ENCODE measurements at regions not wholly inside any gene's neighbourhood (a gene's known extent, or its start where the extent isn't known, plus 50 kb on each side); places are given as distances from the start of the nearest gene placed in this dataset.

- TF ChIP-seq CTCF (IDR thresholded peaks at IDR 0.05; ENCODE audit: insufficient read depth, low read length, missing control alignments) = no peak
- H3K4me3 ChIP-seq (ENCODE audit: low read depth, low read length) = no peak overlapping the region
- DNase-seq (ENCODE audit: low read depth, low spot score) = no peak
- POLR2A ChIA-PET = no interaction called here
- CTCF ChIA-PET = no interaction called here
Observed at GRCh38 chr3:76871655-76872054, 168.2 kb upstream of the ROBO2 start.

- POLR2A ChIA-PET = no interaction called here
- DNase-seq (ENCODE audit: low read depth, low spot score) = no peak
- no peak overlapping the region for H3K4me3 ChIP-seq (ENCODE audit: low read depth, low read length)
- CTCF ChIA-PET = no interaction called here
- no peak for TF ChIP-seq CTCF (IDR thresholded peaks at IDR 0.05; ENCODE audit: insufficient read depth, low read length, missing control alignments)
Observed at GRCh38 chr3:76872999-76873398, 166.9 kb upstream of the ROBO2 start.

- TF ChIP-seq CTCF (IDR thresholded peaks at IDR 0.05; ENCODE audit: insufficient read depth, low read length, missing control alignments) = no peak
- DNase-seq (ENCODE audit: low read depth, low spot score) = no peak
- ChIA-PET POLR2A (no interaction called here), CTCF (no interaction called here)
- H3K4me3 ChIP-seq (ENCODE audit: low read depth, low read length) = no peak overlapping the region
Observed at GRCh38 chr3:76873532-76874242, 166.2 kb upstream of the ROBO2 start.

GRCh38 chr3:76879959-76880358 is 159.9 kb upstream of the ROBO2 start:
- ChIA-PET CTCF (no interaction called here), POLR2A (no interaction called here)
- TF ChIP-seq CTCF (IDR thresholded peaks at IDR 0.05; ENCODE audit: insufficient read depth, low read length, missing control alignments) = no peak
- H3K4me3 ChIP-seq (ENCODE audit: low read depth, low read length) = no peak overlapping the region
- DNase-seq (ENCODE audit: low read depth, low spot score) = no peak

GRCh38 chr3:76886761-76887500 is 153.0 kb upstream of the ROBO2 start:
- ChIA-PET CTCF (no interaction called here), POLR2A (no interaction called here)
- no peak for DNase-seq (ENCODE audit: low read depth, low spot score)
- no peak for TF ChIP-seq CTCF (IDR thresholded peaks at IDR 0.05; ENCODE audit: insufficient read depth, low read length, missing control alignments)
- no peak overlapping the region for H3K4me3 ChIP-seq (ENCODE audit: low read depth, low read length)

- no peak for DNase-seq (ENCODE audit: low read depth, low spot score)
- no peak overlapping the region for H3K4me3 ChIP-seq (ENCODE audit: low read depth, low read length)
- no peak for TF ChIP-seq CTCF (IDR thresholded peaks at IDR 0.05; ENCODE audit: insufficient read depth, low read length, missing control alignments)
- CTCF ChIA-PET = no interaction called here
- POLR2A ChIA-PET = no interaction called here
Observed at GRCh38 chr3:76888856-76889255, 151.0 kb upstream of the ROBO2 start.

Data from AG04449 (cell line).